ENCODE measurements at regions not wholly inside any gene's neighbourhood (a gene's known extent, or its start where the extent isn't known, plus 50 kb on each side); places are given as distances from the start of the nearest gene placed in this dataset.

DNA sequence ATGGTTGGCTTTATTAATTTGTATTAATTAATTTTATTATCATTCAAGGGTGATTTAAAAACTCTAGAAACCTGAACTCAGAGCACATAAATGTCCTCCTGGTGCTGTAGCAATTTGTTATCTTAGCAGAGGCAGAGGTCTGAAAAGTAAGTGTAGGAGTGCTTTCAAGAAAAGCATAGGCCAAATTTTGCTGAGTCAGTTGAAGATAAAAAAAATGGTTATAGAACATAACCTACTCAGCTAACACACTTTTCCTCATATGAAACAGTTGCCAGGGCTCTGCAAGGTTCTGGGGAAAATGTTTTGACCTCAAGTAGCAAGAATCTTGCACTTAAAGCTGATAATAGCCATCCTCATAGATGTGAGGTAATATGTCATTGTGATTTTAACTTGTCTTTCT lies 53.5 kb upstream of the CHODL start:
- no peak for DNase-seq (ENCODE audit: low read depth)

GRCh38 chr21:18178509-18178908 lies 66.1 kb upstream of the CHODL start:
- no peak for DNase-seq (ENCODE audit: low read depth)

GRCh38 chr21:18174370-18174769 lies 70.3 kb upstream of the CHODL start:
- no peak for DNase-seq (ENCODE audit: low read depth)

DNA sequence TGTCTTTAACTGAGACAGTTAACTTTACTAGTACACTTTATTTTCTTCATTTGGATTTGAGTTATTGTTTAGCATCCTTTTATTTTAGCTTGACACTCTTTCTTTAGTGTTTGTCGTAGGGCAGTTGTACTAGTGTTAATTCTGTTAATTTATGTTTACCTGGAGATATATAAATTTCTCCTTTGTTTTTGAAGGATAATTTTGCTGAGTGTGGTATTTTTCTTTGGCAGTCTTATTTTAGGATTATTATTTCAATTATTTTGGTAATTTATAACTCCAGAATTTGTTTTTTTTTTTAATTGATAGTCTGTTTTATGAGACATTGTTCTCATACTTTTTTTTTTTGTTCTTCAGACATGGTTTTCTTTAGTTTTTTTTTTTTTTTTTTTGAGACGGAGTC lies 73.8 kb upstream of the CHODL start:
- no peak for DNase-seq (ENCODE audit: low read depth)

GRCh38 chr21:18170221-18170620 lies 74.4 kb upstream of the CHODL start:
- no peak for DNase-seq (ENCODE audit: low read depth)

DNA sequence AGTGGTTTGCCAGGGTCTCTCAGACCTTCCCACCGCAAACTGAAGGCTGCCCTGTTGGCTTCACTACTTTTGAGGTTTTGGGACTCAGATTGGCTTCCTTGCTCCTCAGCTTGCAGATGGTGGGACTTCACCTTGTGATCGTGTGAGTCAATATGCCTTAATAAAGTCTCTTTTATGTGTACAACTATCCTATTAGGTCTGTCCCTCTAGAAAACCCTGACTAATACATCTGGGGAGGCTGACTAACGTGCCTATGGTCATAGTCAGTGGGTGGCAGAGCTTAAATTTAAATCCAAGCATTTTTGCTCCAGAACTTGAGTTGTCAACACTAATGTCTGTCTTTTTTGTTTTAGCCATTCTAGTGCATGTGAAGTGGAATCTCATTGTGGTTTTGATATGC lies 76.5 kb upstream of the CHODL start:
- no peak for DNase-seq (ENCODE audit: low read depth)

GRCh38 chr21:18164933-18165332 lies 79.7 kb upstream of the CHODL start:
- no peak for DNase-seq (ENCODE audit: low read depth)

DNA sequence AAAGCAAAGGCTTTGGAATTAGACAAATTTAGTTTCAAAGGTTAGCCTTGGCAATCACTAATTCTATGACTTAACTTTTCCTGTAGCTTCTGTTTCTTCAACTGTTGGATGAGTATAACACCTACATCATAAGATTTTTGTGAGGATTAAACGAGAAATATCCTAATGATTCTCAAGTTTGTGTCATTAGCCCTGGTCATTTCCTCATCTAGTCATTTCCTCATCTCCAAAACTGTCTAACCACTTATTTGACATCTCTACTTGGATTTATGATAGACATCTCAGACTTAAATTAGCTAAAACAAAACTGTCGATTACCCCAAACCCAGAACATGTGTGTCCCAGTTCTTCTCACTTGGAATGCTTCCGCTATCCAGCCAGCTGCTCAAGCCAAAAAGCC lies 80.2 kb upstream of the CHODL start:
- no peak for DNase-seq (ENCODE audit: low read depth)

- DNase-seq (ENCODE audit: low read depth): no peak
These were observed 80.7 kb upstream of the CHODL start for GRCh38 chr21:18163956-18164355.

DNA sequence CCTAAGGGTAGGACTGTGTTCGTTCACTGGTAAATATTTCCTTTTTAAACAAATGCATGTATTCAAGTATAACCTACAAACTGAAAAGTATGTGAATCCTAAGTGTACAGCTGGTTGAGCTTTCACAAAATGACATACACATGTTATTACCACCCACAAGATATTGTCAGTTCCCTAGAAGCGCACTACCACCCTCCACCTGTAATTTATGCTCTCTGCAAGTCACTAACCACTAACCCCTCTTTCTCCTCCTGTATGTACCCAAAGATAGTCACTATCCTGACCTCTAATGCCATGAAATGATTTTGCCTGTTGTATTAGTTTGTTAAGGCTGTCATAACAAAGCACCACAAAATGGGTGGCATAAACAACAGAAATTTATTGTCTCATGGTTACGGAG lies 82.8 kb upstream of the CHODL start:
- DNase-seq (ENCODE audit: low read depth): no peak

GRCh38 chr21:18157406-18157805 lies 87.2 kb upstream of the CHODL start:
- peak; percentile 34 for DNase-seq (ENCODE audit: low read depth)

DNA sequence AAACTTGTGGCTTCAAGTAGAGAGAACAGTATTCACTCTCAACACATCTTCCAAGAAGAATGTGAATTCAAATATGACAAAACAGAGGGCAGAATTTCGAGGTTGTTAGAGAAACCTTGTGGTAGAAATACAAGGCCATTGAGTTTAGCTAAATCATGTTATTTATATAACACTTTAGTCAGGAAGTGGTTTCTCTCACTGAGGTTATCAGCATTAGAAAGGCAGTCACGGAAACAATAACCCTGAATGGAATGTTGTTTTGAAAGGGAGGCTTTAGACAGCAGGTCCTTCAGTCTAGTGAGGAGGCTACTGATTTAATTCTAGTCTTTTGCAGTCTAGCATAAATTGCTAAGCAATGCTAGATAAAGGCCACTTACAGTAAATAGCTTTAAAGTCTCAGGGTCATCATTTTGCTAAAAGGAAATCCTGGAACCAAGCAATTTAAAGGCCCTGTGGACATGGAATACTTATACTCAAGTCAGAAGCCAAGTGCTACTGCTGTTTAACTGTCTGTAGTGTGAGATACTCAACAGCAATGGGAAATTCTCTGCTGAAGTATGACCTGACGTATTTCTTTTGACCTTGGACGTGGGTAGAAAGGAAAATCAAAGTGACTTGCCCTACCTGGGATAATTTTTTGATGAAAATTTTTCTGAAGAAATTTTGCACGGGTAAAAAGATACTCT lies 89.0 kb upstream of the CHODL start:
- DNase-seq (ENCODE audit: low read depth): no peak

DNA sequence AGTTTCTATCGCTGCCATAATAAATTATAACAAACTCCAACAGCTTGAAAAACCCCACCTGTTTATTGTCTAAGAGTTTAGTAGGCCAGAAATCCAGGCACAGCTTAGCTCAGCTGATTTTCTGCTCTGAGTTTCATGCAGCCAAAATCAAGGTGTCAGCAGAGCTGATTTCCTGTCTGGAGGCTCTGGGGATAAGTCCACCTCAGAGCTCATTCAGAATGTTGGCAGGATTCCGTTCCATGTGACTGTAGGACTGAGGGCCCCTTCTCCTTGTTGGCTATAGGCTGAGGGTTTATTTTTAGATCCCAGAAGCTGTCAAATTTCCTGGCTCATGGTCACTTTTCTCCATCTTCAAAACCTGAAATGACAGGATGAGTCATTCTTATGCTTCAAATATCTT lies 91.6 kb upstream of the CHODL start:
- peak; percentile 34 for DNase-seq (ENCODE audit: low read depth)

GRCh38 chr21:18152371-18152770 lies 92.3 kb upstream of the CHODL start:
- DNase-seq (ENCODE audit: low read depth): no peak

- no peak for DNase-seq (ENCODE audit: low read depth)
These were observed 93.6 kb upstream of the CHODL start for GRCh38 chr21:18151046-18151445.

DNA sequence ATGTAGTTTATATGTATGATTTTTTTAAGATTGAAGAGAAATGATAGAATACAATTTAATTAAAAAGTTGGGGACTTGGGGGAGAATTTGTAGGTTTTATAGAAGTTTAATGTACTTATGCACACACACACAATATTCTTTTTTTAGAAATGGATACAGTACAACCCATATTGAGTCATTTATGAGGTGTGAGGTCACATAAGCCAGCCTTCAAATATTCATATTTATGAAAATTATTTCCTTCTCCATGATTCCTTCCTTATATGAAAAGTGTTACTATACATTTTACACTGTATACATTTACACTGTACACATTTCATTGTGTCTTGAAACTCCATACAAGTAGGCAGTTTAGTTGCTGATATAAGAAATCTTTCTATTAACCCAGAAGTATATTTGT lies 96.2 kb upstream of the CHODL start:
- no peak for DNase-seq (ENCODE audit: low read depth)

- DNase-seq (ENCODE audit: low read depth): no peak
These were observed 97.0 kb upstream of the CHODL start for GRCh38 chr21:18147678-18148077.

DNA sequence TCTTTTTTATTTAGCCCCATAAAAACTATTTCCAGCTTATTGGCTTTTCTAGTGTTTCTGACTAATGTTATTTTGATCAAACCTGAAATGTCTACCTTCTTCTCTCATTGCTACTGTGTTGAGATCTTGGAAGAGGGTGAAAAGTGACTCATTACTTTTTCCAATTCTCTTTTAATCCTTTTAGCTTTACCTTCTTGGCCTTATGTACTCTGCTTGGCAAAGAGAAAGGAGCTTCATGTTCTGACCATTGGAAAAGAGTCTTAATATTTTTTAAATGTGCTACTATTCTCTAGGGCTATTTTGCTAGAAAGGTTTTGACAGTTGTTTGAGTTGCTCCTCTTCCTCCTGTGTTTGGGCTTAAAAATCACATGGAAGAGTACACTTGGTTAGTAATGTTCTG lies 97.8 kb upstream of the CHODL start:
- no peak for DNase-seq (ENCODE audit: low read depth)

DNA sequence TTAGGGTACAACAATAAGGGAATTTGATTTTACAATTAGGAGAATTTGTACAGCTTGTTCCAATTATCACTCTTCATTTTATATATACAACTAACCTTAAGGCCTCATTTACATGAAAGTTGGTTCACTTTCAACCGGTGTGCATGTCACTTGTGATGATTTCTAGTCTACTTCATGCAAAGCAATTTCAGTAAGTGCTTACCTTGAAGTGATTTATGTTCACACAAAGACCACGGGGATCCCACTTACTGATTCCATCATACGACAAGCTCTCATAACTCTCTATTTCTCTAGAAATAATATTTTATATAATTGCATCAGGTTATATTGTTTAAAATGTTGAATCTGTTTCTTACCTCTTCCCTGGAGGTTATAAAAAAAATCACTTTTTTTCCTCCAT lies 100.3 kb upstream of the CHODL start:
- DNase-seq (ENCODE audit: low read depth): no peak

DNA sequence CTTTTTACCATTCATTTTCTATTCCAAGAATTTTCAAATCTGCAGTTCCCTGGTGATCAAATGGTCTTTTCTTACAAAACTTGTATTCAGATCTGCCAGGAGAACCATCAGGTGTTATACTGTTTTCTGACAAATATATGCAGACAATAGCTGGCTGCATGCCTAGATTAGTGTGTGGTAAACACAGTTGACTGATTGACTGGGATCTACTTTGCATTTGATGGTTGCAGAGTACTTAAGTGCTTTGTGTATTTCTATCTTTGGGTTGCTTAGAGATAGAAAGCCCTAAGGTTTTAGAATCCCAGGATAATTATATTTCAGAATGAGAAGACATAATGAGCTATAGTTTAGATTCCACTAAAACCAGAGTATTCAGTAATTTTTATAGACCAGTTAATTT lies 102.0 kb upstream of the CHODL start:
- DNase-seq (ENCODE audit: low read depth): no peak

DNA sequence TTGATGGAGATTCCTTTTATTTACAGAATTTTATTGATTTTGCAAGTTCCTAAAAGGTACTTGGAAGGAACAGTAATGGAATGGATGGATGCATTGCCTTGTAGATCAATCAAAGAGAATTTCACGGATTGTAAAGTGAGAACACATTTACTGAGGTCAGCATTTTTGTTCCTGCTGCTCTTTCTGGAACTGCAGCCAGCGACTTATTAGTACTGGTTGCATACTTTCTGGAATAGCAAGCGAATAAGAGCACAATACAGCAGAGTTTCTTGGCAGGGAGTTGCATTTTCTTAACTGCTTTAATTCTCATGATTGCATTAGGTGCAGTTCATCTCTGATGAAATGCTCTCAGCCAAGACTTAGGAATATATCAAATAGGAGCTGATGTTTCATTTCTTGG lies 106.1 kb upstream of the CHODL start:
- no peak for DNase-seq (ENCODE audit: low read depth)

GRCh38 chr21:18129526-18129925 lies 115.1 kb upstream of the CHODL start:
- peak; percentile 25 for DNase-seq (ENCODE audit: low read depth)

DNA sequence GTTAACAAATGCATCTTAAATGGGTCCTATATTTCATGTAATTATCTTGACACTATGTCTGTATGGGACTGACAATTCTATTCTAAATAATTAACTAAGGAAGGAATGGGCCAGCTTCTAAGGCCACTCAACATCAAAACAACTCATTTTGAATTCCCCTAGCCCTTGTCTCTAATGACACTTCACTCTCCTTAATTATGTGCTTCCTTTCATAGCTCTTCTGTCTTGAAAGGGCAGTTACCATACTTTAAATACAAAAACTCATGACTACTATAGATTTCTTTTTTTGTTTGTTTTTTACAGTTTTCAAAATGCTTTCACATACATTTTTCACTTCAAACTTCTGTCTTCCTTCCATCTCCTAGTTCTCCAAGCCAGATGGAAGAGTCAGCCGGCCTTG lies 126.1 kb upstream of the CHODL start:
- DNase-seq (ENCODE audit: low read depth): no peak

DNA sequence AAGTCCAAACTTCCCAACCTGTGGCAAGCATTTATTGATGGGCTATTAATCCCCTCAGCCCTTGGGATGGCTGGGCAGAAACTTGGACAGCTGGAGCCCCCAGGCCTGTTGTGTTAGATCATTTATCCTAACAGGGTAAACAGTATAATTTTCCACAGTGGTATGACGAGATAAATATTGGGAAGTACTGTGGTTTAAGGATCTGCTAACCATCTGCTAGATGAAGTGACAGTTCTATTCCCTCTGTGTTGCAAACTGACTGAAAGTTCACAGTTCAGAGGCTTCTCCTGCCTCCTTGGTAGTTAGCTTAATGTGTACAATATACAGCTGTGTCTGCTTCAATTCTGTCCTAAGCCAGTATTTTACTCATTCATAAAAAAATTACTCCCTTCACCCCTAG lies 127.5 kb upstream of the CHODL start:
- no peak for DNase-seq (ENCODE audit: low read depth)

Data from forelimb muscle (tissue), 1 donor.